SK-N-MC (cell line): ENCODE measurements at regions not wholly inside any gene's neighbourhood (a gene's known extent, or its start where the extent isn't known, plus 50 kb on each side); places are given as distances from the start of the nearest gene placed in this dataset.

Experiments used
- DNase-seq: peaks from one replicate; pipeline ENCODE4 v3.0.0-alpha.2; 2011; ENCODE audit warnings: low read depth, low spot score
- H3K27ac ChIP-seq: fragments of 200-600 bp; sonication (generic); 2 replicates; pipeline ENCODE4 v1.5.1; 2016; ENCODE audit warnings: mixed run types
- H3K36me3 ChIP-seq: fragments of 200-600 bp; sonication (generic); 2 replicates; pipeline ENCODE4 v1.6.1; 2017; ENCODE audit warnings: antibody characterized with exemption, low read length, mixed read lengths; ENCODE audit not compliant: insufficient read depth
- H3K4me3 ChIP-seq: fragments of 200-600 bp; sonication (generic); 2 replicates; pipeline ENCODE4 v1.5.1; 2016
- H3K9ac ChIP-seq: fragments of 200-600 bp; sonication (generic); 2 replicates; pipeline ENCODE4 v1.8.0; 2017; ENCODE audit warnings: mixed run types, mixed read lengths; ENCODE audit not compliant: insufficient read length
- H3K9me3 ChIP-seq: fragments of 200-600 bp; sonication (generic); 2 replicates; pipeline ENCODE4 v1.6.1; 2017; ENCODE audit warnings: low read depth, mild to moderate bottlenecking, antibody characterized with exemption, low read length, moderate library complexity, mixed read lengths
- EZH2 ChIP-seq: fragments of 200-600 bp; sonication (generic); IDR thresholded peaks from one replicate; pipeline ENCODE4 v1.6.1; 2017; ENCODE audit warnings: antibody characterized with exemption
- FOXP2 ChIP-seq: optimal IDR thresholded peaks from 2 replicates; pipeline ENCODE3; 2011; ENCODE audit warnings: mild to moderate bottlenecking, moderate library complexity; ENCODE audit not compliant: insufficient read depth; ENCODE audit errors: extremely low read length, control extremely low read depth
- POLR2AphosphoS5 ChIP-seq: IDR thresholded peaks from 2 replicates; pipeline ENCODE4 v1.6.1; 2012; ENCODE audit warnings: mild to moderate bottlenecking, low read depth, low read length, borderline replicate concordance

DNA sequence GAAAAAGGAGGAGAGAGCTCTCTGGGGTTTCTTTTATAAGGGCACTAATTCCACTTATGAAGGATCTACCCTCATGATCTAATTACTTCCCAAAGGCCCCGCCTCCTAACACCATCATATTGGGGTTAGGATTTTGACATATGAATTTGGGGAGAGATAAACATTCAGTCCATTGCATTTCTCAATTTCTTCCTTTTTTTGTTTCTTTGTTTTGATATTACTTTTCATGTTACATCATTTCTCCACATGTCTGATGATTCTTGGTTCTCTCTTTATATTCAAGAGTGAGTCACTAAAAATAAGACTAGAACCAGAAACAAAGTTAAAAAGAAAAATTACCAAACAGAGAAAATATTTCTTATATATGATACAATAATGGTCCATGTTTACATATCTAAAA is 63.2 kb upstream of the DUSP10 start:
- no peak for DNase-seq
- Histone ChIP-seq H3K36me3 (no peaks in the 10 kb centered on the region), H3K9me3 (no peaks in the 10 kb centered on the region), H3K27ac (no peak overlapping the region), H3K9ac (no peak overlapping the region), H3K4me3 (no peak overlapping the region)
- no peak for TF ChIP-seq EZH2
- no peak for TF ChIP-seq POLR2AphosphoS5
- no peak for TF ChIP-seq FOXP2

GRCh38 chr1:221804303-221804702 is 62.4 kb upstream of the DUSP10 start:
- no peak overlapping the region for H3K9ac ChIP-seq
- TF ChIP-seq EZH2, result no peak
- no peak for TF ChIP-seq FOXP2
- TF ChIP-seq POLR2AphosphoS5, result no peak
- no peak overlapping the region for H3K4me3 ChIP-seq
- no peak overlapping the region for H3K27ac ChIP-seq
- no peaks in the 10 kb centered on the region for H3K9me3 ChIP-seq
- no peaks in the 10 kb centered on the region for H3K36me3 ChIP-seq
- no peak for DNase-seq

- H3K9me3 ChIP-seq, result no peaks in the 10 kb centered on the region
- no peak overlapping the region for H3K9ac ChIP-seq
- no peak overlapping the region for H3K4me3 ChIP-seq
- DNase-seq, result no peak
- no peaks in the 10 kb centered on the region for H3K36me3 ChIP-seq
- H3K27ac ChIP-seq, result no peak overlapping the region
- TF ChIP-seq EZH2, result no peak
- TF ChIP-seq FOXP2, result no peak
- no peak for TF ChIP-seq POLR2AphosphoS5
Measured at GRCh38 chr1:221801773-221802516, 60.1 kb upstream of the DUSP10 start.

- Histone ChIP-seq H3K9me3 (no peaks in the 10 kb centered on the region), H3K36me3 (no peaks in the 10 kb centered on the region), H3K27ac (no peak overlapping the region), H3K9ac (no peak overlapping the region), H3K4me3 (no peak overlapping the region)
- TF ChIP-seq FOXP2 (no peak), EZH2 (no peak), POLR2AphosphoS5 (no peak)
- DNase-seq, result no peak
Measured at GRCh38 chr1:221801251-221801661, 59.4 kb upstream of the DUSP10 start.

DNA sequence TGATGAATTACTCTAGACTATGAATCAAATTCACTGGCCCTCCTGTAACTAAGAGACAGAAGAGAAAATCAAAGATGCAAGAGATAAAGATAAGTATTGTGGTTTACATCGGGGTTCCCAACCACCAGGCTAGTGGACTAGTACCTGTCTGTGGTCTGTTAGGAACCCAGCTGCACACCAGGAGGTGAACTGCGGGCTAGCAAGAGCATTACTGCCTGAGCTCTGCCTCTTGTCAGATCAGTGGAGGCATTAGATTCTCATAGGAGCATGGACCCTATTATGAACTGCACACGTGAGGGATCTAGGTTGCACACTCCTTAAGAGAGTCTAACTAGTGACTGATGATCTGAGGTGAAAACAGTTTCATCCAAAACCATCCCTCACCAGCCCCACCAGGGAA is 58.9 kb upstream of the DUSP10 start:
- no peak overlapping the region for H3K9ac ChIP-seq
- H3K36me3 ChIP-seq, result no peaks in the 10 kb centered on the region
- TF ChIP-seq EZH2 (no peak), FOXP2 (no peak), POLR2AphosphoS5 (no peak)
- H3K4me3 ChIP-seq, result no peak overlapping the region
- no peak overlapping the region for H3K27ac ChIP-seq
- no peak for DNase-seq
- H3K9me3 ChIP-seq, result no peaks in the 10 kb centered on the region

DNA sequence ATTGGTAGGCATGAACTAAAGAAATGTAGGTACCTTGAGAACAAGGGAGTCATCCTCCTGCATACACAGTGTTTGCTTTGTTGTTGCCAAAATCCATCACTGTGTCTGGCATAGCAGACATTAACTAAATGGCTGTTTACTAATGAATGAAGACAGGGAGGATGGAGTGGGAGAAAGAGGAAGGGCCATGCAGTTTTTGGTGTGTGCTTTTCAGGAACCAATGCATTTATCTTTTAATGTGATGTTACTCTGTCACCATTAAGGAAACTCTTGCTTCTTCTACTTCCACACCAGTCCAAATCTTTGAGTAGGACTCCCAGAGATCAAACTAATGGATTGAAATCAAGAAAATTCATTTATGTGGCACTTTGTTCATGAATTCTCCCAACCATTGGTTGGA is 55.6 kb upstream of the DUSP10 start:
- H3K27ac ChIP-seq, result no peak overlapping the region
- H3K4me3 ChIP-seq, result no peak overlapping the region
- DNase-seq, result no peak
- TF ChIP-seq FOXP2 (no peak), POLR2AphosphoS5 (no peak), EZH2 (no peak)
- no peak overlapping the region for H3K9ac ChIP-seq
- no peaks in the 10 kb centered on the region for H3K36me3 ChIP-seq
- no peaks in the 10 kb centered on the region for H3K9me3 ChIP-seq

DNA sequence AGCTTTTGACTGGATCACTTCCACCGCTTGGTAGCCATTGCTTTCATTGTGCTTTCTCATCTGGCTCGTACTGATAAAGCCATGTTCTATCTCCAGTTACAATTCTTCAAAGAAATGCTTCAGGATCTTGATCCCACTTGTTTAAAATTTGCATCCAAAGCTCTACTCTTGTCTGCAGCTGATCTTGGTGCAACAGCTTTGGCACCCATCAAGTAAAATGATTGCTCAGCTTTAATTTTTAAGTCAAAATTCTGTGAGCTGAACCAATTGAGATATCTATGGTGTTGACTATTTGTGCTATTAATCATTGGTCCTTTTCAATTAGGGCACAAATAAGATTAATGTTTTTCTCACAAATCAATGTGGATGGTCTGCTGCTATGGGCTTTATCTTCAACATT is 54.8 kb upstream of the DUSP10 start:
- Histone ChIP-seq H3K9ac (no peak overlapping the region), H3K27ac (no peak overlapping the region), H3K4me3 (no peak overlapping the region), H3K36me3 (no peaks in the 10 kb centered on the region), H3K9me3 (no peaks in the 10 kb centered on the region)
- no peak for DNase-seq
- TF ChIP-seq POLR2AphosphoS5 (no peak), FOXP2 (no peak), EZH2 (no peak)

DNA sequence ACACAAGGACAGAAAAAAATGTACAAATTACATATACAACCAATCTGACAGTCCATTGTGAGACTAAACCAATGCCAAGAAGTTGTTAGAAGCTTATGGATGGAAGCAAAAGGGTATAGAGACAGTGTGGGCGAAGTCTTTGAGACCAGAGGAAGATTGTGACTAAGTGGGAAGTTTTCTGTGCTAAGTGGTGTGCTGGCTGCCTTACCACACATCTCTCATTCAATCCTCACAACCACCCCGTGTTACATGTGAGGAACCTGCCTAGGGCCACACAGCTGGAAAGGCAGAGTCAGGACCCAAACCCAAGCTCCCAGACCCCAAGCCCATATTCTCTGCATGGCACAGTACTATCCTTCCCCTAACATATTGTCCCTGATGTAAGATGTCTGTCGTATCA is 53.5 kb upstream of the DUSP10 start:
- no peak overlapping the region for H3K27ac ChIP-seq

GRCh38 chr1:221794935-221795334 is 53.0 kb upstream of the DUSP10 start:
- Histone ChIP-seq H3K27ac (no peak overlapping the region), H3K36me3 (no peaks in the 10 kb centered on the region), H3K9me3 (no peaks in the 10 kb centered on the region), H3K9ac (no peak overlapping the region), H3K4me3 (no peak overlapping the region)
- TF ChIP-seq POLR2AphosphoS5, result no peak
- no peak for TF ChIP-seq EZH2
- no peak for TF ChIP-seq FOXP2
- no peak for DNase-seq

More for the DNA sequence above, 53.5 kb upstream of the DUSP10 start:
- Histone ChIP-seq H3K4me3 (no peak overlapping the region), H3K9ac (no peak overlapping the region), H3K36me3 (no peaks in the 10 kb centered on the region), H3K9me3 (no peaks in the 10 kb centered on the region)
- DNase-seq, result no peak
- TF ChIP-seq EZH2, result no peak
- no peak for TF ChIP-seq FOXP2
- TF ChIP-seq POLR2AphosphoS5, result no peak
